ENCODE measurements at regions not wholly inside any gene's neighbourhood (a gene's known extent, or its start where the extent isn't known, plus 50 kb on each side); places are given as distances from the start of the nearest gene placed in this dataset.

DNA sequence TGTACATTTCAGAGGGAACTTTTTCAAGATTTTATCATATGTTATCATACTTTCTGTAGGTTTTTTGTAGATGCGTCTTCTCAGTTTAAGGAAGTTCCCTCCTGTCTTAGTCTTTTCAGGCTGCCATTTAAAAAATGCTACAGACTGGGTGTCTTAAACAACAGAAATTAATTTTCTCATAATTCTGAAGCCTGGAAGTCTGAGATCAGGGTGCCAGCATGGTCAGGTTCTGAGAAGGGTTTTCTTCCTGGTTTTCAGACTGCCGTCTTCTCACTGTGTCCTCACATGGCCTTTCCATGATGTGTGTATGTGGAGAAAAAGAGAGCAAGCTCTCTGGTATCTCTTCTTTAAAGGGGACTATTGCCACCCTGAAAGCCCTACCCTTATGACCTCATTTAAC, 189.9 kb upstream of the SOX2 start:
- TF ChIP-seq SMC3 (conservative IDR thresholded peaks at IDR 0.05; ENCODE audit: poor library complexity) (no peak), EP300 (conservative IDR thresholded peaks at IDR 0.05; ENCODE audit: poor library complexity, severe bottlenecking) (no peak), REST (IDR thresholded peaks at IDR 0.05; ENCODE audit: borderline replicate concordance) (no peak), TAF1 (IDR thresholded peaks at IDR 0.05; ENCODE audit: low read depth) (no peak), CTCF (IDR thresholded peaks at IDR 0.05; ENCODE audit: poor library complexity, severe bottlenecking) (no peak), EZH2 (IDR thresholded peaks at IDR 0.05; ENCODE audit: borderline replicate concordance, insufficient read depth, low read length, poor library complexity, severe bottlenecking) (no peak), POLR2AphosphoS5 (IDR thresholded peaks at IDR 0.05) (no peak), MXI1 (conservative IDR thresholded peaks at IDR 0.05; ENCODE audit: poor library complexity, severe bottlenecking) (no peak), RAD21 (conservative IDR thresholded peaks at IDR 0.05) (no peak)
- Histone ChIP-seq H3K79me2 (replicated peaks; ENCODE audit: insufficient read depth, low read length) (no peaks in the 10 kb centered on the region), H3K4me3 (ENCODE audit: low read length) (no peak overlapping the region), H3K9ac (ENCODE audit: low read length) (no peak overlapping the region), H3K9me2 (ENCODE audit: insufficient read depth, low read length) (no peaks in the 10 kb centered on the region), H3K27me3 (ENCODE audit: insufficient read depth, low read depth, low read length) (no peaks in the 10 kb centered on the region), H3F3A (ENCODE audit: insufficient read depth, low read length, poor library complexity, severe bottlenecking) (no peaks in the 10 kb centered on the region), H2AFZ (ENCODE audit: low read depth, low read length) (no peak overlapping the region), H3K36me3 (ENCODE audit: insufficient read depth, low read length) (no peaks in the 10 kb centered on the region), H3K9me3 (ENCODE audit: low read length) (peaks cover 5% of the 10 kb centered on the region), H3K4me2 (ENCODE audit: low read length) (no peak overlapping the region), H4K20me1 (ENCODE audit: insufficient read depth) (no peaks in the 10 kb centered on the region), H3K27ac (ENCODE audit: low read length) (no peak overlapping the region)

DNA sequence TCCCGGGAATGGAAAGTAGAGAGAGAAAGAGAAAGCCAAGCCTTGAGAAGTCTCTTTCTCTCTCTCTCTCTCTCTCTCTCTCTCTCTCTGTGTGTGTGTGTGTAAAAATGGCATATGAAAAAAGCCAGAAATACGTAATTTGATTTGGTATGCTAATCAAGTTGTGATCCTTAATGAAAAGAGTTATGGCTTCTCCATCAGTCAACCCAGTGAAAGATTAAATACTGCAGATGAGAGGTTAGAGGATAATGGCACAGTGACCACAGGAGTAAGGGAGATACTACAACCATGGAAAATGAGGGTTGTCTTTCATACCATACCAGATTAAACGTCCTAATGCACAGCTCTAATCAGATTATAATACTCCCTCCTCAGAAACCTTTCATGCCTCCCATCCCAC, 193.5 kb upstream of the SOX2 start:
- no peaks in the 10 kb centered on the region for H3K27me3 ChIP-seq (ENCODE audit: insufficient read depth, low read depth, low read length)
- H3K79me2 ChIP-seq (replicated peaks; ENCODE audit: insufficient read depth, low read length), result peaks cover 4% of the 10 kb centered on the region
- H3K4me2 ChIP-seq (ENCODE audit: low read length), result no peak overlapping the region
- no peaks in the 10 kb centered on the region for H3K9me2 ChIP-seq (ENCODE audit: insufficient read depth, low read length)
- no peaks in the 10 kb centered on the region for H3K9me3 ChIP-seq (ENCODE audit: low read length)
- H3F3A ChIP-seq (ENCODE audit: insufficient read depth, low read length, poor library complexity, severe bottlenecking), result no peaks in the 10 kb centered on the region
- no peak overlapping the region for H3K9ac ChIP-seq (ENCODE audit: low read length)
- H3K27ac ChIP-seq (ENCODE audit: low read length), result no peak overlapping the region
- TF ChIP-seq SMC3 (conservative IDR thresholded peaks at IDR 0.05; ENCODE audit: poor library complexity) (no peak), POLR2AphosphoS5 (IDR thresholded peaks at IDR 0.05) (no peak), RAD21 (conservative IDR thresholded peaks at IDR 0.05) (no peak), CTCF (IDR thresholded peaks at IDR 0.05; ENCODE audit: poor library complexity, severe bottlenecking) (no peak), EZH2 (IDR thresholded peaks at IDR 0.05; ENCODE audit: borderline replicate concordance, insufficient read depth, low read length, poor library complexity, severe bottlenecking) (no peak), REST (IDR thresholded peaks at IDR 0.05; ENCODE audit: borderline replicate concordance) (no peak), MXI1 (conservative IDR thresholded peaks at IDR 0.05; ENCODE audit: poor library complexity, severe bottlenecking) (no peak), TAF1 (IDR thresholded peaks at IDR 0.05; ENCODE audit: low read depth) (no peak), EP300 (conservative IDR thresholded peaks at IDR 0.05; ENCODE audit: poor library complexity, severe bottlenecking) (no peak)
- no peaks in the 10 kb centered on the region for H4K20me1 ChIP-seq (ENCODE audit: insufficient read depth)
- no peak overlapping the region for H3K4me3 ChIP-seq (ENCODE audit: low read length)
- H2AFZ ChIP-seq (ENCODE audit: low read depth, low read length), result no peak overlapping the region
- no peaks in the 10 kb centered on the region for H3K36me3 ChIP-seq (ENCODE audit: insufficient read depth, low read length)

Data from neural cell (in vitro differentiated cells).